ENCODE measurements at regions not wholly inside any gene's neighbourhood (a gene's known extent, or its start where the extent isn't known, plus 50 kb on each side); places are given as distances from the start of the nearest gene placed in this dataset.

GRCh38 chr10:47169581-47169980 lies 130.4 kb upstream of the GDF10 start:
- DNase-seq: no peak

GRCh38 chr10:47173929-47174442 lies 126.0 kb upstream of the GDF10 start:
- no peak for DNase-seq

- DNase-seq: no peak
Observed at GRCh38 chr10:47175181-47176123, 124.5 kb upstream of the GDF10 start.

GRCh38 chr10:47176206-47176902 lies 123.6 kb upstream of the GDF10 start:
- no peak for DNase-seq

- no peak for DNase-seq
Observed at GRCh38 chr10:47176903-47177868, 122.8 kb upstream of the GDF10 start.

GRCh38 chr10:47178537-47179290 lies 121.3 kb upstream of the GDF10 start:
- no peak for DNase-seq

GRCh38 chr10:47179291-47179647 lies 120.7 kb upstream of the GDF10 start:
- DNase-seq: no peak

GRCh38 chr10:47181052-47181849 lies 118.7 kb upstream of the GDF10 start:
- no peak for DNase-seq

- DNase-seq: no peak
Observed at GRCh38 chr10:47182934-47183703, 116.9 kb upstream of the GDF10 start.

- DNase-seq: no peak
Observed at GRCh38 chr10:47183704-47184041, 116.3 kb upstream of the GDF10 start.

- DNase-seq: no peak
Observed at GRCh38 chr10:47184273-47184672, 115.7 kb upstream of the GDF10 start.

- no peak for DNase-seq
Observed at GRCh38 chr10:47184724-47185330, 115.2 kb upstream of the GDF10 start.

- DNase-seq: no peak
Observed at GRCh38 chr10:47186941-47187340, 113.1 kb upstream of the GDF10 start.

GRCh38 chr10:47187592-47187991 lies 112.4 kb upstream of the GDF10 start:
- DNase-seq: no peak

GRCh38 chr10:47188156-47188555 lies 111.8 kb upstream of the GDF10 start:
- DNase-seq: no peak

- no peak for DNase-seq
Observed at GRCh38 chr10:47189802-47190201, 110.2 kb upstream of the GDF10 start.

GRCh38 chr10:47190301-47190700 lies 109.7 kb upstream of the GDF10 start:
- peak; percentile 51 for DNase-seq

- DNase-seq: no peak
Observed at GRCh38 chr10:47190802-47191450, 109.1 kb upstream of the GDF10 start.

GRCh38 chr10:47192273-47192672 lies 107.7 kb upstream of the GDF10 start:
- DNase-seq: no peak

Data from NCI-H1105 (cell line).